Panc1 (cell line): ENCODE measurements at regions not wholly inside any gene's neighbourhood (a gene's known extent, or its start where the extent isn't known, plus 50 kb on each side); places are given as distances from the start of the nearest gene placed in this dataset.

Experiments used
- ATAC-seq: fragments of 200-7000 bp; cut with Tn5 transposase; 2 replicates; pipeline ENCODE4 v1.9.1; 2020; ENCODE audit warnings: mild to moderate bottlenecking, moderate library complexity
- BruUV-seq: library from RNA; stranded (reverse); fragments of 400-500 nt; replicated peaks from 2 replicates; lab custom pipeline; 2021; lab: Mats Ljungman, UMichigan
- CTCF ChIA-PET: fragments of 300-600 bp; sonication (Branson Sonifier 250); formaldehyde crosslinking; loops from one replicate; lab custom pipeline; 2022; ENCODE audit warnings: antibody characterized with exemption; lab: Charles Lee
- POLR2A ChIA-PET: fragments of 300-600 bp; sonication (Branson Sonifier 250); formaldehyde crosslinking; loops from one replicate; lab custom pipeline; 2022; ENCODE audit warnings: antibody characterized with exemption; lab: Charles Lee
- DNase-seq: peaks from one replicate; pipeline ENCODE4 v3.0.0-alpha.2; 2010; ENCODE audit warnings: low read depth, low spot score
- H3K27ac ChIP-seq: 2 replicates; pipeline ENCODE4 v1.5.1; 2011; ENCODE audit warnings: mild to moderate bottlenecking, low read length, inconsistent platforms
- H3K27me3 ChIP-seq: fragments of 200-500 bp; sonication (Bioruptor generic); 2 replicates; pipeline ENCODE4 v1.6.0; 2014; ENCODE audit warnings: low read length, inconsistent platforms; ENCODE audit not compliant: control insufficient read depth, insufficient read depth
- H3K36me3 ChIP-seq: fragments of 200-500 bp; sonication (Bioruptor generic); 2 replicates; pipeline ENCODE4 v1.5.1; 2014; ENCODE audit warnings: inconsistent platforms, mild to moderate bottlenecking, low read length, moderate library complexity; ENCODE audit not compliant: control insufficient read depth, insufficient read depth
- H3K4me1 ChIP-seq: 2 replicates; pipeline ENCODE4 v1.5.1; 2011; ENCODE audit warnings: inconsistent platforms, mild to moderate bottlenecking, low read length, moderate library complexity; ENCODE audit not compliant: control insufficient read depth, insufficient read depth
- H3K4me3 ChIP-seq, 2 experiments: 2 replicates each; pipeline ENCODE4 v1.5.1; 2011 to 2012; ENCODE audit warnings: low read depth in 2 of 2, low read length in 2 of 2, mild to moderate bottlenecking in 2 of 2, inconsistent platforms in 1 of 2, moderate library complexity in 1 of 2
- H3K9me3 ChIP-seq: fragments of 200-500 bp; sonication (Bioruptor generic); 2 replicates; pipeline ENCODE4 v1.5.1; 2014; ENCODE audit warnings: low read depth, mild to moderate bottlenecking, inconsistent platforms, low read length, moderate library complexity; ENCODE audit not compliant: control insufficient read depth, insufficient read depth
- CTCF ChIP-seq: fragments of 450-650 bp; IDR thresholded peaks from 2 replicates; pipeline ENCODE4 v1.5.1; 2017; ENCODE audit warnings: mild to moderate bottlenecking
- POLR2AphosphoS5 ChIP-seq: IDR thresholded peaks from 2 replicates; pipeline ENCODE4 v1.6.1; 2012; ENCODE audit warnings: mild to moderate bottlenecking, low read depth, low read length, moderate library complexity
- REST ChIP-seq, 2 experiments: IDR thresholded peaks; 2 replicates each; pipeline ENCODE4 v1.6.1; 2011 to 2012; ENCODE audit warnings: low read depth in 2 of 2, control low read depth in 1 of 2, low read length in 1 of 2, mild to moderate bottlenecking in 1 of 2, moderate library complexity in 1 of 2; ENCODE audit not compliant: insufficient read depth in 1 of 2
- SIN3A ChIP-seq: IDR thresholded peaks from 2 replicates; pipeline ENCODE4 v1.6.1; 2012; ENCODE audit warnings: low read depth, mild to moderate bottlenecking, low read length, moderate library complexity, borderline replicate concordance; ENCODE audit not compliant: insufficient read depth
- TCF7L2 ChIP-seq: IDR thresholded peaks from 2 replicates; pipeline ENCODE4 v1.6.1; 2011; ENCODE audit warnings: mild to moderate bottlenecking, low read depth, low read length, inconsistent platforms
- in situ Hi-C: cut with HindIII; loops from 2 replicates; pipeline ENCODE4 v1.10.0; 2016; ENCODE audit warnings: low sequenced_read_pairs, low pct_unique_long_range_greater_than_20kb
- intact Hi-C: fragments of 100-400 bp; cut with micrococcal nuclease; formaldehyde crosslinking; loops from one replicate; pipeline ENCODE4 v1.10.0; 2022; ENCODE audit not compliant: unreplicated experiment

GRCh38 chr17:36855459-36855858 is 81.8 kb upstream of the LHX1 start:
- ATAC-seq, result no peak
- intact Hi-C loops (no loop called here), in situ Hi-C loops (no loop called here)
- no peak overlapping the region for H3K4me3 ChIP-seq
- TF ChIP-seq POLR2AphosphoS5 (no peak), CTCF (no peak), TCF7L2 (no peak), REST (IDR thresholded peaks at IDR 0.05; ENCODE audit: insufficient read depth in 1 of 2, low read depth in 2 of 2, low read length in 1 of 2) (no peak), SIN3A (no peak)
- DNase-seq, result no peak
- BruUV-seq, result no TSS peak
- H3K27me3 ChIP-seq, result no peaks in the 10 kb centered on the region
- ChIA-PET POLR2A (no interaction called here), CTCF (no interaction called here)
- peaks cover 15% of the 10 kb centered on the region for H3K4me1 ChIP-seq
- H3K9me3 ChIP-seq, result no peaks in the 10 kb centered on the region
- H3K27ac ChIP-seq, result no peak overlapping the region
- no peaks in the 10 kb centered on the region for H3K36me3 ChIP-seq

- peaks cover 11% of the 10 kb centered on the region for H3K4me1 ChIP-seq
- BruUV-seq, result no TSS peak
- ChIA-PET CTCF (no interaction called here), POLR2A (no interaction called here)
- in situ Hi-C loops (no loop called here), intact Hi-C loops (no loop called here)
- DNase-seq (no peak), ATAC-seq (no peak)
- TF ChIP-seq TCF7L2, result no peak
- no peak for TF ChIP-seq CTCF
- no peak for TF ChIP-seq POLR2AphosphoS5
- no peak for TF ChIP-seq REST (IDR thresholded peaks at IDR 0.05; ENCODE audit: insufficient read depth in 1 of 2, low read depth in 2 of 2, low read length in 1 of 2)
- TF ChIP-seq SIN3A, result no peak
- no peaks in the 10 kb centered on the region for H3K36me3 ChIP-seq
- H3K27ac ChIP-seq, result no peak overlapping the region
- H3K27me3 ChIP-seq, result no peaks in the 10 kb centered on the region
- no peak overlapping the region for H3K4me3 ChIP-seq
- H3K9me3 ChIP-seq, result no peaks in the 10 kb centered on the region
These were observed 81.1 kb upstream of the LHX1 start for GRCh38 chr17:36856222-36856621.
